Astrocyte (in vitro differentiated cells and primary cell): ENCODE measurements at regions not wholly inside any gene's neighbourhood (a gene's known extent, or its start where the extent isn't known, plus 50 kb on each side); places are given as distances from the start of the nearest gene placed in this dataset.

ENCODE experiments used
- EZH2 ChIP-seq: IDR thresholded peaks from 2 replicates; pipeline ENCODE4 v1.6.1; 2012; ENCODE audit warnings: mild to moderate bottlenecking, low read length, inconsistent platforms; ENCODE audit not compliant: insufficient read depth
- TF ChIP-seq, protein P1 (sequence below): IDR thresholded peaks from 2 replicates; pipeline ENCODE4 v1.5.1; 2011; ENCODE audit warnings: low read depth, mild to moderate bottlenecking, inconsistent platforms, low read length, moderate library complexity; ENCODE audit not compliant: insufficient read depth

GRCh38 chr9:90420768-90421513 lies 221.7 kb downstream of the DIRAS2 start:
- TF ChIP-seq, protein P1, sequence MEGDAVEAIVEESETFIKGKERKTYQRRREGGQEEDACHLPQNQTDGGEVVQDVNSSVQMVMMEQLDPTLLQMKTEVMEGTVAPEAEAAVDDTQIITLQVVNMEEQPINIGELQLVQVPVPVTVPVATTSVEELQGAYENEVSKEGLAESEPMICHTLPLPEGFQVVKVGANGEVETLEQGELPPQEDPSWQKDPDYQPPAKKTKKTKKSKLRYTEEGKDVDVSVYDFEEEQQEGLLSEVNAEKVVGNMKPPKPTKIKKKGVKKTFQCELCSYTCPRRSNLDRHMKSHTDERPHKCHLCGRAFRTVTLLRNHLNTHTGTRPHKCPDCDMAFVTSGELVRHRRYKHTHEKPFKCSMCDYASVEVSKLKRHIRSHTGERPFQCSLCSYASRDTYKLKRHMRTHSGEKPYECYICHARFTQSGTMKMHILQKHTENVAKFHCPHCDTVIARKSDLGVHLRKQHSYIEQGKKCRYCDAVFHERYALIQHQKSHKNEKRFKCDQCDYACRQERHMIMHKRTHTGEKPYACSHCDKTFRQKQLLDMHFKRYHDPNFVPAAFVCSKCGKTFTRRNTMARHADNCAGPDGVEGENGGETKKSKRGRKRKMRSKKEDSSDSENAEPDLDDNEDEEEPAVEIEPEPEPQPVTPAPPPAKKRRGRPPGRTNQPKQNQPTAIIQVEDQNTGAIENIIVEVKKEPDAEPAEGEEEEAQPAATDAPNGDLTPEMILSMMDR = no peak
- TF ChIP-seq EZH2 = no peak
